ENCODE measurements at regions not wholly inside any gene's neighbourhood (a gene's known extent, or its start where the extent isn't known, plus 50 kb on each side); places are given as distances from the start of the nearest gene placed in this dataset.
"Not testable (repeated sequence)": the region's sequence is repeated elsewhere in the genome, so short reads cannot be mapped to it uniquely, and the experiment has no call there.

DNA sequence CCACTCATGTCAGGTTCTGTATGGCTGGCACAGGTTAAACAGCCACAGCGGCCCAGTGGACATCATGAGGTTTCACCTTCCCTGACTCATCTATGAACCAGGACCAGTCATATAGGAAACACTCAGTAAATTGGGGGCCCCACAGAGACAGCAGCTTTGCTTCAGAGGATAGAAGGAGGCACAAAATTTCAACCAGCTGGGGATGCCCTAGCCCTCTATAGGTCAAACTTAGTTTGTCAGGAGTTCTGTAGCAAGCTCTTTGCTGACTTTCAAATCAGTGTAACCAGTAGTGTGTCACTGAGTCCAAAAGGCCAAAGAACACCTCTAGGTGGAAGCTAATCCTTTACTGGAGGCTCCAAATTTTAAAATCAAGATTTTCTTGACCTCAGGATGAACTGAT is 4157.8 kb upstream of the TPTE start:
- not testable (repeated sequence) for DNase-seq

DNA sequence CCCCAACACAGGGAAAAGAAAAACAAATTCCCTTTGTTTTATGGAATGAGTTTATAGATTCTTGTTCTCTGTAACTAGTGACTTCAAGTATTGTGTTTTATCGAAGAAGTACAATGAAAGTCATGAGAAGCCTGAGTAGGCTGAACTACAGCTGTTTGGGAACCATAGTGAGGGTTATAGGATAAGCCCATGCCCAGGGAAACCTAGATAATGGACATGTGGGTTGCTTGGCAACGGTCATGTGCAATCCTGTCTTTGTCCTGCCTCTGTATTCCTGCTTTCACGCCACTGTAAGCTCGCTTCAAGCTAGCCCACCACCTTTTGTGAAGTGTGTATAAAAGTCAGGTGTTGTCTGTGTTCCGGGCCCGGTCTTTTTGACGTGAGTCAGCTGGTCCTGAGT is 4152.6 kb upstream of the TPTE start:
- peak; percentile 1 for DNase-seq

DNA sequence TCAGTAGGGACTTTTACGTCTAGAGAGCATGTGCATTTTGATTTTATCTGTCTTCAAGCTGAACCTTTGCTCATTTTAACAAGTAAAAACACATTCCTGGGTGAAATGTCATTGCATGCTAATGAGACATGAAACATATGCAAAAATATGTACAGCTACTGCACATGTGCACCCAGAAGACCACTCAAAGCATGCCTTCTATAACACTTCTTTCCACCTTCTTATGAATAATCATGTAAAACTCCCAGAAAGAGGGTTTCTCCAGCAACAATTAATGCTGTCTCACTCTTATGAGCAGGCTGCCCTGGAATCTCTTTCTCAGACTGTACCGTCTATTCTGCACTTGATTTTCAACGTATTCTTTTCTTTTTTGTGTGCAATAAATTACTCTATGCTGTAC is 4148.1 kb upstream of the TPTE start:
- not testable (repeated sequence) for DNase-seq

GRCh38 chr21:6374232-6374631 is 4147.2 kb upstream of the TPTE start:
- peak; percentile 4 for DNase-seq

- peak; percentile 0 for DNase-seq
These were observed 4146.5 kb upstream of the TPTE start for GRCh38 chr21:6374926-6375325.

- not testable (repeated sequence) for DNase-seq
These were observed 4145.6 kb upstream of the TPTE start for GRCh38 chr21:6375776-6376175.

DNA sequence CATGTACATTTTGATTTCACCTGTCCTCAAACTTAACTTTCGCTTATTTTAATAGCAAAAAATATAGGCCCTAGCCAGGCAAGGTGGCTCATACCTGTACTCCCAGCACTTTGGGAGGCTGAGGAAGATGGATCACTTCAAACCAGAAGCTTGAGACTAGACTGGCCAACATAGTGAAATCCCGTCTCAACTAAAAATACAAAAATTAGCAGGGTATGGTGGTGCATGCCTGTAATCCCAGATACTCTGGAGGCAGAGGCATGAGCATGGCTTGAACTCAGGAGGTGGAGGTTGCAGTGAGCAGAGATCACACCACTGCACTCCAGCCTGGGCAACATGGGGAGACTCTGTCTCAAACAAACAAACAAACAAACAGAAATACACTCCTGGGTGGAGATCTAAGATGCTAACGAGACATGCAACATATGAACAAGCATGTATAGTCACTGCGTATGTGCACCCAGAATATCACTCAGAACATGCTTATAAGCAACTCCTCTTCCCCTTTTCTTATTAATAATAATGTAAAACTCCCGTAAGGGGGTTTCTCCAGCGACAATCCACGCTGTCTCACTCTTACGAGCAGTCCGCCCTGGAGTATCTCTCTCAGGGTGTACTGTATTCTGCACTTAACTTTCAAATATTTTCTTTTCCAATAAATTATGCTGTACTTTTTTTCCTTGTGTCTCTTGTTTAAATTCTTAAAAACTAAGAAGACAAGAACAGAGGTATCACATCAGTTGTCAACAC is 4144.9 kb upstream of the TPTE start:
- peak; percentile 0 for DNase-seq

Data from CD4-positive, alpha-beta T cell treated with Interleukin-10 for 1 hour (primary cell).